ENCODE measurements at regions not wholly inside any gene's neighbourhood (a gene's known extent, or its start where the extent isn't known, plus 50 kb on each side); places are given as distances from the start of the nearest gene placed in this dataset.

DNA sequence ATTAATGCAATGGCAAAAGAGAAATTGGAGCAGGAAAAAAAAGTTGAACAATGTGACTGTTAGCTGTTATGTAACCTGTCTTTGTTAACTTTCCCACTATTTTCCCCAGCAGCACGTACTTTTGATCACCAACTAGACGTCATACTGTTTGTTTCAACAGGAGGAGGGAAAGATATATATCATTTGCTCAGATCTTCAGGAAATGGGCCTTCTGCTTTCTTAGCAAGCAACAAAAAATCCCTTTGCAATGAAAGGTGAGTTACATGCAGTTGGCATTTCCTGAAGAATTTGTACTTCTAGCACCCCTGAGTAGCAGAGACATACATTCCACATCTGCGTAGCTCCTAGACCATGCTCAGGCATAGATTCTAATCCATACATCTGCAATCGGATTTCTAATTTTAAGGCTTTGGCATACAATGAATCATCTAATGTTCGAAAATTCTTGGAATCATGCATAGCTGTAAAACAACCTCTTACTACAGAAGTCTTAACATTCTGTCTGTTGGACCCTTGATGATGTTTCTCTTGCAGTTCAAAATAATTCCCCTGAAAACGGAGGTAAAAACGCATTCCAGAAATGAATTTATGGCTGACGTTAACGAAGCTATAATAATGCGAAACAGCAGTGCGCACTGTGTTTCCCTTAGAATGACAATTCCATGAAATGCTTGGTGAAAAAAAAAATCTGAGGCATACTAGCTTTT lies 286.9 kb upstream of the MGMT start:
- Histone ChIP-seq H3K4me1 (ENCODE audit: control insufficient read depth, extremely low read depth, insufficient read depth, low read length) (no peaks in the 10 kb centered on the region), H3K9ac (replicated peaks; ENCODE audit: extremely low read depth, insufficient read depth, low read length) (no peak overlapping the region), H3K4me3 (replicated peaks in 1 of 3; ENCODE audit: insufficient read depth in 1 of 3, low read depth in 1 of 3, low read length in 3 of 3) (no peak overlapping the region), H4K20me1 (replicated peaks; ENCODE audit: control insufficient read depth, extremely low read depth, insufficient read depth, low read length) (no peaks in the 10 kb centered on the region), H3K4me2 (ENCODE audit: insufficient read depth, low read length) (no peak overlapping the region), H2AFZ (ENCODE audit: low read depth, low read length) (no peak overlapping the region), H3K9me3 (replicated peaks; ENCODE audit: control insufficient read depth, insufficient read depth, low read length) (no peaks in the 10 kb centered on the region), H3K36me3 (ENCODE audit: control insufficient read depth in 2 of 2, extremely low read depth in 1 of 2, insufficient read depth in 2 of 2, low read length in 2 of 2) (no peaks in the 10 kb centered on the region), H3K79me2 (ENCODE audit: control insufficient read depth, insufficient read depth, low read length) (no peaks in the 10 kb centered on the region), H3K27ac (ENCODE audit: insufficient read depth, low read depth, low read length) (no peak overlapping the region), H3K27me3 (ENCODE audit: control insufficient read depth in 2 of 2, insufficient read depth in 2 of 2, low read length in 2 of 2) (no peaks in the 10 kb centered on the region), H3K9me1 (replicated peaks; ENCODE audit: control insufficient read depth, extremely low read depth, insufficient read depth, low read length) (no peaks in the 10 kb centered on the region)
- FAIRE-seq (no peak), DNase-seq (ENCODE audit: low read depth, low spot score) (no peak)
- POLR2A ChIA-PET: no interaction called here
- no TSS peak for BruUV-seq (replicated peaks)
- dilution Hi-C loops (cut with MboI; ENCODE audit: extremely low pct_ligation_motif_present, low sequenced_read_pairs): no loop called here
- no peak for TF ChIP-seq FOS (IDR thresholded peaks at IDR 0.05; ENCODE audit: borderline replicate concordance, insufficient read depth, low read length)
- CTCF ChIA-PET: no interaction called here
- intact Hi-C loops (cut with micrococcal nuclease): no loop called here

DNA sequence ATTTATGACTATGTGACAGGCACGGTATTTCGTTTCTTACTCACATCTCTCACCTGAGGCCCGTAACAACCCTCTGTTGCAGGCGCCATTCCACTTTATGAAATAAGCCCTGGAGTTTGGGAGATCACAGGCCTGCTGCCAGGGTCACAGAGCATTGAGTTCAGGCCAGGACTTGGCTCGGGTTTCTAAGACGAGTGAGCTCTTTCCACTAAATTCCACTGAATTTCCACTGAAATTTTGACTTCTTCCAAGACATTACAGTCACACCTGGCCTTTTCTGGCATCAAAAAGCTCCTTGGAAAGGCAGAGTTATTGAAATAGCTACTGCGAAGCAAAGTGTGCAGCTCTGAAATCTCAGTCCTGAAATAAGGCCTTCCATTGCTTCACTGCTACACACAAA lies 282.8 kb upstream of the MGMT start:
- Histone ChIP-seq H3K79me2 (ENCODE audit: control insufficient read depth, insufficient read depth, low read length) (no peaks in the 10 kb centered on the region), H3K4me3 (replicated peaks in 1 of 3; ENCODE audit: insufficient read depth in 1 of 3, low read depth in 1 of 3, low read length in 3 of 3) (no peak overlapping the region), H3K27ac (ENCODE audit: insufficient read depth, low read depth, low read length) (no peak overlapping the region), H3K36me3 (ENCODE audit: control insufficient read depth in 2 of 2, extremely low read depth in 1 of 2, insufficient read depth in 2 of 2, low read length in 2 of 2) (no peaks in the 10 kb centered on the region), H2AFZ (ENCODE audit: low read depth, low read length) (no peak overlapping the region), H3K27me3 (ENCODE audit: control insufficient read depth in 2 of 2, insufficient read depth in 2 of 2, low read length in 2 of 2) (no peaks in the 10 kb centered on the region), H4K20me1 (replicated peaks; ENCODE audit: control insufficient read depth, extremely low read depth, insufficient read depth, low read length) (no peaks in the 10 kb centered on the region), H3K4me1 (ENCODE audit: control insufficient read depth, extremely low read depth, insufficient read depth, low read length) (no peaks in the 10 kb centered on the region), H3K4me2 (ENCODE audit: insufficient read depth, low read length) (no peak overlapping the region), H3K9ac (replicated peaks; ENCODE audit: extremely low read depth, insufficient read depth, low read length) (no peak overlapping the region), H3K9me3 (replicated peaks; ENCODE audit: control insufficient read depth, insufficient read depth, low read length) (no peaks in the 10 kb centered on the region), H3K9me1 (replicated peaks; ENCODE audit: control insufficient read depth, extremely low read depth, insufficient read depth, low read length) (no peaks in the 10 kb centered on the region)
- ChIA-PET POLR2A (no interaction called here), CTCF (no interaction called here)
- BruUV-seq (replicated peaks): no TSS peak
- dilution Hi-C loops (cut with MboI; ENCODE audit: extremely low pct_ligation_motif_present, low sequenced_read_pairs): no loop called here
- FAIRE-seq (no peak), DNase-seq (ENCODE audit: low read depth, low spot score) (no peak)
- no peak for TF ChIP-seq MYC (IDR thresholded peaks at IDR 0.05; ENCODE audit: low read depth, low read length)
- no peak for TF ChIP-seq POLR2AphosphoS5 (IDR thresholded peaks at IDR 0.05; ENCODE audit: insufficient read depth, low read depth, low read length)
- TF ChIP-seq, protein P1, sequence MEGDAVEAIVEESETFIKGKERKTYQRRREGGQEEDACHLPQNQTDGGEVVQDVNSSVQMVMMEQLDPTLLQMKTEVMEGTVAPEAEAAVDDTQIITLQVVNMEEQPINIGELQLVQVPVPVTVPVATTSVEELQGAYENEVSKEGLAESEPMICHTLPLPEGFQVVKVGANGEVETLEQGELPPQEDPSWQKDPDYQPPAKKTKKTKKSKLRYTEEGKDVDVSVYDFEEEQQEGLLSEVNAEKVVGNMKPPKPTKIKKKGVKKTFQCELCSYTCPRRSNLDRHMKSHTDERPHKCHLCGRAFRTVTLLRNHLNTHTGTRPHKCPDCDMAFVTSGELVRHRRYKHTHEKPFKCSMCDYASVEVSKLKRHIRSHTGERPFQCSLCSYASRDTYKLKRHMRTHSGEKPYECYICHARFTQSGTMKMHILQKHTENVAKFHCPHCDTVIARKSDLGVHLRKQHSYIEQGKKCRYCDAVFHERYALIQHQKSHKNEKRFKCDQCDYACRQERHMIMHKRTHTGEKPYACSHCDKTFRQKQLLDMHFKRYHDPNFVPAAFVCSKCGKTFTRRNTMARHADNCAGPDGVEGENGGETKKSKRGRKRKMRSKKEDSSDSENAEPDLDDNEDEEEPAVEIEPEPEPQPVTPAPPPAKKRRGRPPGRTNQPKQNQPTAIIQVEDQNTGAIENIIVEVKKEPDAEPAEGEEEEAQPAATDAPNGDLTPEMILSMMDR (IDR thresholded peaks at IDR 0.05; ENCODE audit: extremely low read depth in 1 of 2, insufficient read depth in 1 of 2, low read depth in 1 of 2, low read length in 2 of 2): no peak
- TF ChIP-seq GATA2 (IDR thresholded peaks at IDR 0.05; ENCODE audit: insufficient read depth, insufficient read length, low read depth, low read length): no peak
- TF ChIP-seq EZH2 (IDR thresholded peaks at IDR 0.05; ENCODE audit: borderline replicate concordance, low read depth, low read length, severe bottlenecking): no peak
- TF ChIP-seq, protein P2, sequence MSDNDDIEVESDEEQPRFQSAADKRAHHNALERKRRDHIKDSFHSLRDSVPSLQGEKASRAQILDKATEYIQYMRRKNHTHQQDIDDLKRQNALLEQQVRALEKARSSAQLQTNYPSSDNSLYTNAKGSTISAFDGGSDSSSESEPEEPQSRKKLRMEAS (IDR thresholded peaks at IDR 0.05; ENCODE audit: insufficient read depth, insufficient read length): no peak
- no peak for TF ChIP-seq FOS (IDR thresholded peaks at IDR 0.05; ENCODE audit: borderline replicate concordance, insufficient read depth, low read length)
- TF ChIP-seq JUN (IDR thresholded peaks at IDR 0.05; ENCODE audit: borderline replicate concordance, insufficient read depth, insufficient read length, low read depth): no peak
- no peak for TF ChIP-seq POLR2A (IDR thresholded peaks at IDR 0.05; ENCODE audit: low read depth, low read length)
- intact Hi-C loops (cut with micrococcal nuclease): no loop called here
